Stomach (tissue), 4 donors: ENCODE measurements at regions not wholly inside any gene's neighbourhood (a gene's known extent, or its start where the extent isn't known, plus 50 kb on each side); places are given as distances from the start of the nearest gene placed in this dataset.

Source experiments
- EP300 ChIP-seq: sonication (generic); formaldehyde crosslinking; IDR thresholded peaks from one replicate; pipeline ENCODE4 v1.6.1; 2017; ENCODE audit warnings: antibody characterized with exemption
- TF ChIP-seq, protein P1 (sequence below), 7 experiments: fragments of 450-650 bp in 4 of 7; fragments of 200-600 bp in 3 of 7; sonication (generic) in 3 of 7; IDR thresholded peaks; one replicate each; pipeline ENCODE4 v1.5.1; 2016 to 2019; ENCODE audit warnings: antibody characterized with exemption in 7 of 7, control low read depth in 2 of 7, mild to moderate bottlenecking in 1 of 7

- TF ChIP-seq, protein P1, sequence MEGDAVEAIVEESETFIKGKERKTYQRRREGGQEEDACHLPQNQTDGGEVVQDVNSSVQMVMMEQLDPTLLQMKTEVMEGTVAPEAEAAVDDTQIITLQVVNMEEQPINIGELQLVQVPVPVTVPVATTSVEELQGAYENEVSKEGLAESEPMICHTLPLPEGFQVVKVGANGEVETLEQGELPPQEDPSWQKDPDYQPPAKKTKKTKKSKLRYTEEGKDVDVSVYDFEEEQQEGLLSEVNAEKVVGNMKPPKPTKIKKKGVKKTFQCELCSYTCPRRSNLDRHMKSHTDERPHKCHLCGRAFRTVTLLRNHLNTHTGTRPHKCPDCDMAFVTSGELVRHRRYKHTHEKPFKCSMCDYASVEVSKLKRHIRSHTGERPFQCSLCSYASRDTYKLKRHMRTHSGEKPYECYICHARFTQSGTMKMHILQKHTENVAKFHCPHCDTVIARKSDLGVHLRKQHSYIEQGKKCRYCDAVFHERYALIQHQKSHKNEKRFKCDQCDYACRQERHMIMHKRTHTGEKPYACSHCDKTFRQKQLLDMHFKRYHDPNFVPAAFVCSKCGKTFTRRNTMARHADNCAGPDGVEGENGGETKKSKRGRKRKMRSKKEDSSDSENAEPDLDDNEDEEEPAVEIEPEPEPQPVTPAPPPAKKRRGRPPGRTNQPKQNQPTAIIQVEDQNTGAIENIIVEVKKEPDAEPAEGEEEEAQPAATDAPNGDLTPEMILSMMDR (IDR thresholded peaks at IDR 0.05), result no peak
- TF ChIP-seq EP300, result no peak
Measured at GRCh38 chr12:14193639-14194038, 171.8 kb upstream of the ATF7IP start.
